A549 (cell line): ENCODE measurements at regions not wholly inside any gene's neighbourhood (a gene's known extent, or its start where the extent isn't known, plus 50 kb on each side); places are given as distances from the start of the nearest gene placed in this dataset.

Source experiments
- BCL3 ChIP-seq: fragments of >200 bp; sonication (Bioruptor Twin); formaldehyde crosslinking; IDR thresholded peaks from 3 replicates; pipeline ENCODE4 v1.6.1; 2016
- CBX2 ChIP-seq: fragments of 200-600 bp; sonication (generic); IDR thresholded peaks from 2 replicates; pipeline ENCODE4 v1.6.1; 2016; ENCODE audit warnings: low read depth, mild to moderate bottlenecking, borderline replicate concordance
- CEBPB ChIP-seq, 2 experiments: fragments of >200 bp in 1 of 2; sonication (Bioruptor Twin) in 1 of 2; formaldehyde crosslinking in 1 of 2; IDR thresholded peaks; 2 replicates each; pipeline ENCODE4 v1.6.1; 2012 to 2016
- CHD4 ChIP-seq: fragments of 200-600 bp; sonication (generic); IDR thresholded peaks from 2 replicates; pipeline ENCODE4 v1.6.1; 2016; ENCODE audit warnings: antibody characterized with exemption, mild to moderate bottlenecking, borderline replicate concordance
- CTCF ChIP-seq: fragments of >200 bp; sonication (Bioruptor Twin); formaldehyde crosslinking; IDR thresholded peaks from 3 replicates; pipeline ENCODE4 v1.5.1; 2016
- EP300 ChIP-seq, 2 experiments: fragments of >200 bp; sonication (Bioruptor Twin); formaldehyde crosslinking; IDR thresholded peaks; 2 replicates in 1 of 2; 3 replicates in 1 of 2; pipeline ENCODE4 v1.6.1; 2016 to 2017
- KDM5A ChIP-seq: fragments of 200-600 bp; sonication (generic); IDR thresholded peaks from 2 replicates; pipeline ENCODE4 v1.6.1; 2016; ENCODE audit warnings: antibody characterized with exemption, mild to moderate bottlenecking
- PHF8 ChIP-seq: fragments of 200-600 bp; sonication (generic); IDR thresholded peaks from 2 replicates; pipeline ENCODE4 v1.6.1; 2016; ENCODE audit warnings: low read depth, mild to moderate bottlenecking, antibody characterized with exemption, moderate library complexity, borderline replicate concordance
- POLR2A ChIP-seq: IDR thresholded peaks from 2 replicates; pipeline ENCODE4 v1.6.1; 2012; ENCODE audit warnings: mild to moderate bottlenecking, low read length
- REST ChIP-seq: fragments of 200-600 bp; sonication (generic); IDR thresholded peaks from 2 replicates; pipeline ENCODE4 v1.6.1; 2016; ENCODE audit warnings: antibody characterized with exemption, mild to moderate bottlenecking, moderate library complexity
- SMC3 ChIP-seq: fragments of >200 bp; sonication (Bioruptor Twin); formaldehyde crosslinking; IDR thresholded peaks from 3 replicates; pipeline ENCODE4 v1.6.1; 2018; ENCODE audit warnings: inconsistent platforms
- SREBF2 ChIP-seq: fragments of 450-650 bp; IDR thresholded peaks from 2 replicates; pipeline ENCODE4 v1.6.1; 2014; ENCODE audit warnings: mild to moderate bottlenecking, moderate library complexity
- ZC3H11A ChIP-seq: fragments of 450-650 bp; IDR thresholded peaks from 2 replicates; pipeline ENCODE4 v1.6.1; 2014; ENCODE audit warnings: antibody characterized with exemption, mild to moderate bottlenecking

GRCh38 chr7:106381252-106381651 lies 96.5 kb upstream of the NAMPT start:
- TF ChIP-seq CTCF (no peak), SMC3 (no peak), SREBF2 (no peak), CEBPB (IDR thresholded peaks at IDR 0.05) (no peak), CHD4 (no peak), POLR2A (no peak), ZC3H11A (no peak), PHF8 (no peak), BCL3 (no peak), CBX2 (no peak), REST (no peak), EP300 (IDR thresholded peaks at IDR 0.05) (no peak), KDM5A (no peak)
